GM23248 (cell line): ENCODE measurements at regions not wholly inside any gene's neighbourhood (a gene's known extent, or its start where the extent isn't known, plus 50 kb on each side); places are given as distances from the start of the nearest gene placed in this dataset.

Experiments used
- DNase-seq: peaks from one replicate; pipeline ENCODE4 v3.0.0-alpha.2; 2015
- H2AFZ ChIP-seq: fragments of 200-600 bp; sonication (generic); 2 replicates; pipeline ENCODE4 v1.6.1; 2016; ENCODE audit warnings: antibody characterized with exemption
- H3F3A ChIP-seq: fragments of 200-600 bp; sonication (generic); 2 replicates; pipeline ENCODE4 v1.6.1; 2016; ENCODE audit warnings: mild to moderate bottlenecking, antibody characterized with exemption, mixed run types; ENCODE audit not compliant: insufficient read depth
- H3K27ac ChIP-seq: fragments of 200-600 bp; sonication (generic); 2 replicates; pipeline ENCODE4 v1.5.1; 2016; ENCODE audit warnings: mild to moderate bottlenecking
- H3K27me3 ChIP-seq: fragments of 200-600 bp; sonication (generic); replicated peaks from 2 replicates; pipeline ENCODE4 v1.6.1; 2016; ENCODE audit warnings: mild to moderate bottlenecking; ENCODE audit not compliant: insufficient read depth
- H3K36me3 ChIP-seq: fragments of 200-600 bp; sonication (generic); 2 replicates; pipeline ENCODE4 v1.6.1; 2016; ENCODE audit warnings: low read depth, mild to moderate bottlenecking
- H3K4me1 ChIP-seq: fragments of 200-600 bp; sonication (generic); 2 replicates; pipeline ENCODE4 v1.6.1; 2016; ENCODE audit warnings: mild to moderate bottlenecking; ENCODE audit not compliant: insufficient read depth
- H3K4me2 ChIP-seq: fragments of 200-600 bp; sonication (generic); one replicate; pipeline ENCODE4 v1.6.1; 2016; ENCODE audit warnings: mild to moderate bottlenecking; ENCODE audit not compliant: unreplicated experiment
- H3K4me3 ChIP-seq: fragments of 200-600 bp; sonication (generic); 2 replicates; pipeline ENCODE4 v1.5.1; 2016; ENCODE audit warnings: mild to moderate bottlenecking
- H3K79me2 ChIP-seq: fragments of 200-600 bp; sonication (generic); 2 replicates; pipeline ENCODE4 v1.6.1; 2016; ENCODE audit warnings: mild to moderate bottlenecking; ENCODE audit not compliant: insufficient read depth
- H3K9ac ChIP-seq: fragments of 200-600 bp; sonication (generic); 2 replicates; pipeline ENCODE4 v1.6.1; 2016; ENCODE audit warnings: mild to moderate bottlenecking
- H3K9me2 ChIP-seq: fragments of 200-600 bp; sonication (generic); 2 replicates; pipeline ENCODE4 v1.6.1; 2016; ENCODE audit warnings: mixed run types, mild to moderate bottlenecking, moderate library complexity; ENCODE audit not compliant: insufficient read depth
- H3K9me3 ChIP-seq: fragments of 200-600 bp; sonication (generic); one replicate; pipeline ENCODE4 v1.6.1; 2017; ENCODE audit warnings: low read depth
- H4K20me1 ChIP-seq: fragments of 200-600 bp; sonication (generic); 2 replicates; pipeline ENCODE4 v1.6.0; 2016; ENCODE audit not compliant: insufficient read depth
- EZH2 ChIP-seq: fragments of 200-600 bp; sonication (generic); IDR thresholded peaks from 2 replicates; pipeline ENCODE4 v1.6.1; 2018; ENCODE audit warnings: antibody characterized with exemption, mild to moderate bottlenecking; ENCODE audit not compliant: insufficient read depth, poor library complexity, severe bottlenecking
- EZH2phosphoT487 ChIP-seq: fragments of 200-600 bp; sonication (generic); IDR thresholded peaks from 2 replicates; pipeline ENCODE4 v1.6.1; 2018; ENCODE audit warnings: antibody characterized with exemption, moderate library complexity, mild to moderate bottlenecking, low read depth; ENCODE audit not compliant: insufficient read depth
- WGBS, 2 experiments: methylation state at CpG; one replicate each; pipeline ENCODE4 v1.1.6; 2015 to 2017; ENCODE audit warnings: low lambda C conversion rate in 2 of 2, low coverage in 1 of 2; ENCODE audit errors: missing lambda C conversion rate in 2 of 2; 5-methylcytosine and 5-hydroxymethylcytosine counted together
- in situ Hi-C: fragments of 300-500 bp; cut with MboI; formaldehyde crosslinking; loops from 2 replicates; pipeline ENCODE4 v1.15.0; 2020

DNA sequence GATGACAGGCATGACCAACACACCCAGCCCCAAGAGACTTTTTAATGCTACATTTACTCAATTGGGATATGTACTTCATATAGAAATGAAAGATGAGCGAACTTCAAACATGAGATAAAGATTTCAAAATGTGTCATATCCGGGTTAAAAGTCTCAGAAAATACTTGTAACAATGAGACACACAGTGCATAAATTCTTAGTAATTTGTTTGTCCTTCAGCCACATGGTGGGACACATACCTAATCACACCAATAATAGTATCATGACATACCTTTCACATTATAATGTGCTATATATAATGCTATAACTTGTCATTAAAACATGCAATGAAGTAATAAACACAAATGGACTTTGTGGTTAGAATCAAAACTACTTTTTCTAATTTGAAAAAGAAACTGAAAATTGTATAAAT is 204.7 kb upstream of the RFX3 start:
- H3K4me3 ChIP-seq, result no peak overlapping the region
- no peaks in the 10 kb centered on the region for H3K36me3 ChIP-seq
- no peak overlapping the region for H3K27ac ChIP-seq
- H3F3A ChIP-seq, result no peaks in the 10 kb centered on the region
- H3K4me2 ChIP-seq, result no peak overlapping the region
- H4K20me1 ChIP-seq, result no peaks in the 10 kb centered on the region
- 52 to 54% methylated on average over 2 of the region's 2 CpGs for WGBS, 2 experiments
- peaks cover 17% of the 10 kb centered on the region; the same call in 1 of the 2 replicates for H3K4me1 ChIP-seq
- no peaks in the 10 kb centered on the region for H3K27me3 ChIP-seq
- no peak overlapping the region for H3K9ac ChIP-seq
- no peaks in the 10 kb centered on the region for H3K9me2 ChIP-seq
- TF ChIP-seq EZH2 (no peak), EZH2phosphoT487 (no peak)
- no peaks in the 10 kb centered on the region for H3K9me3 ChIP-seq
- no peaks in the 10 kb centered on the region for H3K79me2 ChIP-seq
- in situ Hi-C loops, result loop anchor here (10.0 kb wide), 3 partner anchors 256 to 624 kb away; no protein-coding TSS in a partner anchor
- DNase-seq, result no peak
- H2AFZ ChIP-seq, result no peak overlapping the region

DNA sequence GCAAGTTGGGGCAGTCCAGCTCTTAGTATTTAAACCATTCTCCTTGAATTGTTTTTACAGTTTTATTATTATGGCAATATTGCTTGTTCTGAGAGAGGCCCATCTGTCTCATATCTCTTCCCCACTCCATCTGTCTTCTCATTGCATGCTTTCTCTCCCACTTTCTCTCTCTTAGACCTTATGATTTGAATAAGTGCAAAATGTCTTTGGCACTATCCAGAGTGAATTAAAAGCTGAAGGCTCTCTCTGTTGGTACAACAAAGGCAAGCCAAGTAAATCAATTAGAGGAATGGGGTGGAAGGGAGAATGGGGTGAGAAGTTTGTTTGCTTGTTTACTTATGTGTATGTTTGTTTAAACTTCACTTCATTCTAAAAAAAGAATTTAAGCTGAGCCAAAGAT is 195.3 kb upstream of the RFX3 start:
- no peak overlapping the region for H3K9ac ChIP-seq
- in situ Hi-C loops, result loop anchor here (25.0 kb wide), 1 partner anchor 859 kb away; no protein-coding TSS in a partner anchor
- TF ChIP-seq EZH2 (no peak), EZH2phosphoT487 (no peak)
- no peaks in the 10 kb centered on the region for H3K9me2 ChIP-seq
- H2AFZ ChIP-seq, result no peak overlapping the region
- no peaks in the 10 kb centered on the region for H3K9me3 ChIP-seq
- H3K4me2 ChIP-seq, result no peak overlapping the region
- DNase-seq, result no peak
- H4K20me1 ChIP-seq, result no peaks in the 10 kb centered on the region
- H3F3A ChIP-seq, result no peaks in the 10 kb centered on the region
- no peaks in the 10 kb centered on the region; the same call in 1 of the 2 replicates for H3K27me3 ChIP-seq
- H3K4me3 ChIP-seq, result no peak overlapping the region
- no peaks in the 10 kb centered on the region for H3K79me2 ChIP-seq
- no peaks in the 10 kb centered on the region for H3K36me3 ChIP-seq
- H3K27ac ChIP-seq, result no peak overlapping the region
- no peaks in the 10 kb centered on the region for H3K4me1 ChIP-seq

DNA sequence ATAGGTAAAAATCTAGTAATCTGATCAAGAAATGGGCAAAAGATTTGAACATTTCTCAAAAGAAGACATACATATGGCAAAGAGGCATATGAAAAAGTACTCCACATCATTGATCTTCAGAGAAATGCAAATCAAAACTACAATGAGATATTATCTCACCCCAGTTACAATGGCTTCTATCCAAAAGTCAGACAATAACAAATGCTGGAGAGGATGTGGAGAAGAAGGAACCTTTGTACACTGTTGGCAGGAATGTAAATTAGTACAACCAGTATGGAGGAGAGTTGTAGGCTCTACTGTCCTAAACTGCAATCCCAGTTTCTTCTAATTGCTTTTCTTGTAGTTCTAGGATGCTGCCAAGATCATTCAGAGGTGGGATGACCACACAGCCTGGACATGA is 193.5 kb upstream of the RFX3 start:
- in situ Hi-C loops, result loop anchor here (25.0 kb wide), 1 partner anchor 857 kb away; no protein-coding TSS in a partner anchor
- no peaks in the 10 kb centered on the region for H3F3A ChIP-seq
- no peak for DNase-seq
- no peak overlapping the region for H3K27ac ChIP-seq
- no peak overlapping the region for H3K4me2 ChIP-seq
- no peaks in the 10 kb centered on the region for H3K9me3 ChIP-seq
- H2AFZ ChIP-seq, result no peak overlapping the region
- H4K20me1 ChIP-seq, result no peaks in the 10 kb centered on the region
- H3K4me1 ChIP-seq, result no peaks in the 10 kb centered on the region
- H3K9me2 ChIP-seq, result no peaks in the 10 kb centered on the region
- no peaks in the 10 kb centered on the region for H3K79me2 ChIP-seq
- H3K4me3 ChIP-seq, result no peak overlapping the region
- H3K36me3 ChIP-seq, result no peaks in the 10 kb centered on the region
- H3K27me3 ChIP-seq, result peaks cover 4% of the 10 kb centered on the region
- TF ChIP-seq EZH2phosphoT487, result no peak
- TF ChIP-seq EZH2, result no peak
- H3K9ac ChIP-seq, result no peak overlapping the region

DNA sequence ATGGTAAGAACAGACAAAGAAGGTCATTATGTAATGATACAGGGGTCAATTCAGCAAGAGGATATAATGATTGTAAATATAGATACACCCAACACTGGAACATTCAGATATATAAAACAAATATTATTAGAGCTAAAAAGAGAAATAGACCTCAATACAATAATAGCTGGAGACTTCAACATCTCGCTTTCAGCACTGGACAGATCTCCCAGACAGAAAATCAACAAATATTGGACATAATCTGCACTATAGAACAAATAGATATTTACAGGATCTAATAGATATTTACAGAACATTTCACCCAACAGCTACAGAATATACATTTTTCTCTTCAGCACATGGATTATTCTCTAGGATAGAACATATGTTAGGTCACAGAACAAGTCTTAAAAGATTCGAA is 190.6 kb upstream of the RFX3 start:
- H3K4me3 ChIP-seq, result no peak overlapping the region

DNA sequence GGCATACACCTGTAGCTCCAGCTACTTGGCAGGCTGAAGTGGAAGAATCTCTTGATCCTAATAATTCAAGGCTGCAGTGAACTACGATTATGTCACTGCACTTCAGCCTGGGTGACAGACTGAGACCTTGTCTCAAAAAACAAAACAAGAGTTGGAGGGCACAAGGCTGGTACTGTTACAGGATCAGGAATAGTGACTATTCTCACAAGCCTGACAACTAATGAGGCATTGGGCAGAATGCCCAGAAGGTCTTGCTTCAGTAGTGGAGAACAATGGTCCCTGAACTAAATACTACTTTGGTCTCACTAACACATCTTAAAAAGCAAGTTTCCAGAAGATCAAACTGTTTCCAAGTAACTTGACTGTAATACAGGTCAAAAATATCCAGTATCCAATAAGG is 182.9 kb upstream of the RFX3 start:
- H2AFZ ChIP-seq, result no peak overlapping the region
- H3K4me2 ChIP-seq, result no peak overlapping the region
- TF ChIP-seq EZH2phosphoT487 (no peak), EZH2 (no peak)
- H3K79me2 ChIP-seq, result no peaks in the 10 kb centered on the region
- H4K20me1 ChIP-seq, result no peaks in the 10 kb centered on the region
- H3K9ac ChIP-seq, result no peak overlapping the region
- H3K4me3 ChIP-seq, result no peak overlapping the region
- H3K27ac ChIP-seq, result no peak overlapping the region
- no peaks in the 10 kb centered on the region for H3K36me3 ChIP-seq
- H3F3A ChIP-seq, result no peaks in the 10 kb centered on the region
- peak; percentile 32 for DNase-seq
- no peaks in the 10 kb centered on the region for H3K9me2 ChIP-seq
- no peaks in the 10 kb centered on the region for H3K9me3 ChIP-seq
- 61 to 68% methylated on average over 1 of the region's 1 CpG for WGBS, 2 experiments
- peaks cover 24% of the 10 kb centered on the region for H3K27me3 ChIP-seq
- in situ Hi-C loops, result loop anchor here (25.0 kb wide), 1 partner anchor 846 kb away; no protein-coding TSS in a partner anchor
- no peaks in the 10 kb centered on the region for H3K4me1 ChIP-seq

More for the DNA sequence above, 190.6 kb upstream of the RFX3 start:
- H2AFZ ChIP-seq, result no peak overlapping the region
- no peaks in the 10 kb centered on the region for H3K4me1 ChIP-seq
- no peak overlapping the region for H3K9ac ChIP-seq
- H3K9me3 ChIP-seq, result no peaks in the 10 kb centered on the region
- no peaks in the 10 kb centered on the region for H4K20me1 ChIP-seq
- H3K79me2 ChIP-seq, result no peaks in the 10 kb centered on the region
- H3K27ac ChIP-seq, result no peak overlapping the region
- WGBS, 2 experiments, result 54 to 66% methylated on average over 2 of the region's 2 CpGs
- H3K27me3 ChIP-seq, result peaks cover 11% of the 10 kb centered on the region
- in situ Hi-C loops, result loop anchor here (25.0 kb wide), 1 partner anchor 854 kb away; no protein-coding TSS in a partner anchor
- H3K36me3 ChIP-seq, result no peaks in the 10 kb centered on the region
- H3K4me2 ChIP-seq, result no peak overlapping the region
- TF ChIP-seq EZH2 (no peak), EZH2phosphoT487 (no peak)
- H3K9me2 ChIP-seq, result no peaks in the 10 kb centered on the region
- DNase-seq, result peak; percentile 7
- H3F3A ChIP-seq, result no peaks in the 10 kb centered on the region
